Esophagus squamous epithelium (tissue), 4 donors: ENCODE measurements at regions not wholly inside any gene's neighbourhood (a gene's known extent, or its start where the extent isn't known, plus 50 kb on each side); places are given as distances from the start of the nearest gene placed in this dataset.

ENCODE experiments used
- CTCF ChIP-seq, 6 experiments: fragments of 450-650 bp in 4 of 6; fragments of 200-600 bp in 2 of 6; sonication (generic) in 2 of 6; IDR thresholded peaks; one replicate each; pipeline ENCODE4 v1.5.1; 2016 to 2019; ENCODE audit warnings: antibody characterized with exemption in 6 of 6, mild to moderate bottlenecking in 4 of 6, moderate library complexity in 4 of 6
- POLR2A ChIP-seq, 4 donors: fragments of 450-650 bp; IDR thresholded peaks; one replicate each; pipeline ENCODE4 v1.6.1; 2017; ENCODE audit warnings: antibody characterized with exemption in 4 of 4, mild to moderate bottlenecking in 4 of 4, moderate library complexity in 3 of 4

GRCh38 chr2:103780088-103780702 is 1018.4 kb downstream of the TMEM182 start:
- TF ChIP-seq CTCF (IDR thresholded peaks at IDR 0.05) (no peak), POLR2A (IDR thresholded peaks at IDR 0.05) (no peak)
